ENCODE measurements at regions not wholly inside any gene's neighbourhood (a gene's known extent, or its start where the extent isn't known, plus 50 kb on each side); places are given as distances from the start of the nearest gene placed in this dataset.

DNA sequence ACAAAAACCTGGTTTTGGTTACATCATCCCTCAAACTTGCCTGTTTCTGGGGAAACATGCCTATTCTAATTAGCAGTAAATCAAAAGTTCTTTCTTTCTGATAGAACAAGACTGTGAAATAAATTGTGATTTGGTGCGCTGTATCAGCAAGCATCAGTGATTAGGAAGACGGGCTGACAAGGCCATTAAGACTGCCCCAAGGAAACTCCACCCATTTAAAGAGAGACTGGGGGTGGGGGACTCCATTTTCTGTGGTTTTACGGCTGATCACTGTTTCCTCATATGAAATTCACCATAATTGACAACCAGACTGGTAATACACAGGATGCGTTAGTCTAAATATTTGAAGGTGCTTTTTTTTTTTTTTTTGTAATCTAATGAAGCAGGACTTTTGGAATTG lies 68.7 kb downstream of the MBL2 start:
- Mint-ChIP-seq H3K9me3 (no peaks in the 10 kb centered on the region), H3K4me1 (no peaks in the 10 kb centered on the region)

DNA sequence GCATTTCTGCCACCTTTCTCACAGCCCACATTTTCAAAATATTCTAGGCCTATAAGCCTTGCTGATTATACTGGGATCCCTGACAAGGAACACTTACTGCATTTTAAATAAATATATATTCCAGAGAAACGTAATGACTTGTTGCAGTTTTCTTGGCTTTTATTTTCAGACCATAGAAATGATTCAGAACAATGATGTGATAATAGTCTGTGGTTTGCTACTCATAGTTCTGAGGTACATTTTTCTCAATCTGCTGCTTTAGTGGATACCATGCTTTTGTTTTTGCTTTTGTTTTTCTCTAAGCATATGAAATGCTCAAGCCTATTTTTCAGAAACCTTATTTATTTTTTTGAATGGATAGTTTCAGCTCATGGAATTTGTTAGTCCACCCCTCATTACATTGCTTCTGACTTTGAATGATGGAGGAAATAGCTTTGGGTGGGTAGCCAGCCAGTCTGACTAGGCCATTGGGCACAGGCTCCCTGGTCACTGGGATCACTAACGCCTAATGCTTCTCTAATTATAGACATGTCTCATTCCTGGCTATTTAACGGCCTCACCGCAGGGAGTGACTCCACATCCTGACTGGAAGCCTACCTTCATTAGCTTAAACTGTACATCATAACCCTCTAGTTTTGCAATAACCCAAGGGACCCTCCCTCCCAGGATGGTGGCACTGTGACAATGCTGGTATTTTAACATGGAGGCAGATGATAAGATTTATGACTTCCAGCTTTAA lies 66.1 kb downstream of the MBL2 start:
- Mint-ChIP-seq H3K27me3 (no peaks in the 10 kb centered on the region), H3K4me3 (no peak overlapping the region), H3K27ac (no peak overlapping the region), H3K9me3 (no peaks in the 10 kb centered on the region), H3K36me3 (ENCODE audit: low read depth) (no peaks in the 10 kb centered on the region), H3K4me1 (no peaks in the 10 kb centered on the region)
- ChIA-PET POLR2A (no interaction called here), CTCF (no interaction called here)
- no peak for DNase-seq

More for the DNA sequence above, 68.7 kb downstream of the MBL2 start:
- no peaks in the 10 kb centered on the region for H3K36me3 Mint-ChIP-seq (ENCODE audit: low read depth)
- H3K27me3 Mint-ChIP-seq: no peaks in the 10 kb centered on the region
- CTCF ChIA-PET: no interaction called here
- no peak overlapping the region for H3K27ac Mint-ChIP-seq
- POLR2A ChIA-PET: no interaction called here
- no peak overlapping the region for H3K4me3 Mint-ChIP-seq
- DNase-seq: no peak
